ENCODE measurements at regions not wholly inside any gene's neighbourhood (a gene's known extent, or its start where the extent isn't known, plus 50 kb on each side); places are given as distances from the start of the nearest gene placed in this dataset.

DNA sequence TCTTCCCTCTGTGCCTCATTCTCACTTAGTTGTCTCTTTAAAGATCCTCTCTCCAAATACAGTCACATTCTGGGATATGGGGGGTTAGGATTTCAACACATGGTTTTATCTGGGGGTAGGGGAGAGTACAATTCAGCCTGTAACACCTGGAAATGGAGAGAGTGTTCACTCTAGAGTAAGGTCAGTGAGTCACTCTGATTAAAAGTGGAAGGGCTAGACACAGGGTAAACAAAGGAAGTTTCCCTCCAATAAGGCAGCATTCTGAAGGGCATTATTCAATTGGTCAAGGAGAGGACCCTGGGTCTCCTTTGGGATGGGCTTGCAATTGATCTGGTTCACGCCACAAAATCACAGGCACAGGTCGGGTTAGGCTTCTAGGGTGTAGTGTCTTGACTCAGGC is 232.8 kb upstream of the NPSR1 start:
- Histone ChIP-seq H3K79me2 (ENCODE audit: insufficient read depth, low read length) (no peaks in the 10 kb centered on the region), H3K4me1 (ENCODE audit: control insufficient read depth in 1 of 2, insufficient read depth in 2 of 2, low read length in 2 of 2) (no peaks in the 10 kb centered on the region), H4K20me1 (ENCODE audit: insufficient read depth, low read length) (no peaks in the 10 kb centered on the region), H3K9me3 (replicated peaks in 1 of 2; ENCODE audit: control insufficient read depth in 1 of 2, insufficient read depth in 1 of 2, low read length in 2 of 2) (no peaks in the 10 kb centered on the region), H3K27me3 (ENCODE audit: control insufficient read depth in 2 of 2, insufficient read depth in 2 of 2, low read length in 2 of 2) (no peaks in the 10 kb centered on the region), H3K4me3 (replicated peaks in 1 of 3; ENCODE audit: low read depth in 2 of 3, low read length in 3 of 3) (no peak overlapping the region), H3K9ac (ENCODE audit: insufficient read depth, low read length, poor library complexity, severe bottlenecking) (no peak overlapping the region), H3K4me2 (replicated peaks; ENCODE audit: extremely low read depth, low read length, poor library complexity, severe bottlenecking) (no peak overlapping the region), H2AFZ (ENCODE audit: insufficient read depth, low read depth, low read length, poor library complexity, severe bottlenecking) (no peak overlapping the region), H3K36me3 (replicated peaks in 1 of 2; ENCODE audit: control insufficient read depth in 1 of 2, insufficient read depth in 2 of 2, low read length in 2 of 2) (no peaks in the 10 kb centered on the region), H3K27ac (ENCODE audit: low read depth in 1 of 2, low read length in 2 of 2) (no peak overlapping the region)
- Mint-ChIP-seq H3K9me3 (peaks cover 0 to 4% (median 2%) of the 10 kb centered on the region in 7 donors), H3K4me3 (no peak overlapping the region), H3K27me3 (ENCODE audit: low read depth in 3 of 3) (no peaks in the 10 kb centered on the region), H3K36me3 (no peaks in the 10 kb centered on the region), H3K4me1 (no peaks in the 10 kb centered on the region), H3K27ac (no peak overlapping the region)
- intact Hi-C loops (cut with micrococcal nuclease): no loop called here
- DNase-seq: no peak
- TF ChIP-seq, protein P1, sequence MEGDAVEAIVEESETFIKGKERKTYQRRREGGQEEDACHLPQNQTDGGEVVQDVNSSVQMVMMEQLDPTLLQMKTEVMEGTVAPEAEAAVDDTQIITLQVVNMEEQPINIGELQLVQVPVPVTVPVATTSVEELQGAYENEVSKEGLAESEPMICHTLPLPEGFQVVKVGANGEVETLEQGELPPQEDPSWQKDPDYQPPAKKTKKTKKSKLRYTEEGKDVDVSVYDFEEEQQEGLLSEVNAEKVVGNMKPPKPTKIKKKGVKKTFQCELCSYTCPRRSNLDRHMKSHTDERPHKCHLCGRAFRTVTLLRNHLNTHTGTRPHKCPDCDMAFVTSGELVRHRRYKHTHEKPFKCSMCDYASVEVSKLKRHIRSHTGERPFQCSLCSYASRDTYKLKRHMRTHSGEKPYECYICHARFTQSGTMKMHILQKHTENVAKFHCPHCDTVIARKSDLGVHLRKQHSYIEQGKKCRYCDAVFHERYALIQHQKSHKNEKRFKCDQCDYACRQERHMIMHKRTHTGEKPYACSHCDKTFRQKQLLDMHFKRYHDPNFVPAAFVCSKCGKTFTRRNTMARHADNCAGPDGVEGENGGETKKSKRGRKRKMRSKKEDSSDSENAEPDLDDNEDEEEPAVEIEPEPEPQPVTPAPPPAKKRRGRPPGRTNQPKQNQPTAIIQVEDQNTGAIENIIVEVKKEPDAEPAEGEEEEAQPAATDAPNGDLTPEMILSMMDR (IDR thresholded peaks at IDR 0.05): no peak
- WGBS (ENCODE audit: insufficient coverage): no CpG with 5 or more reads among the region's 2 CpGs

DNA sequence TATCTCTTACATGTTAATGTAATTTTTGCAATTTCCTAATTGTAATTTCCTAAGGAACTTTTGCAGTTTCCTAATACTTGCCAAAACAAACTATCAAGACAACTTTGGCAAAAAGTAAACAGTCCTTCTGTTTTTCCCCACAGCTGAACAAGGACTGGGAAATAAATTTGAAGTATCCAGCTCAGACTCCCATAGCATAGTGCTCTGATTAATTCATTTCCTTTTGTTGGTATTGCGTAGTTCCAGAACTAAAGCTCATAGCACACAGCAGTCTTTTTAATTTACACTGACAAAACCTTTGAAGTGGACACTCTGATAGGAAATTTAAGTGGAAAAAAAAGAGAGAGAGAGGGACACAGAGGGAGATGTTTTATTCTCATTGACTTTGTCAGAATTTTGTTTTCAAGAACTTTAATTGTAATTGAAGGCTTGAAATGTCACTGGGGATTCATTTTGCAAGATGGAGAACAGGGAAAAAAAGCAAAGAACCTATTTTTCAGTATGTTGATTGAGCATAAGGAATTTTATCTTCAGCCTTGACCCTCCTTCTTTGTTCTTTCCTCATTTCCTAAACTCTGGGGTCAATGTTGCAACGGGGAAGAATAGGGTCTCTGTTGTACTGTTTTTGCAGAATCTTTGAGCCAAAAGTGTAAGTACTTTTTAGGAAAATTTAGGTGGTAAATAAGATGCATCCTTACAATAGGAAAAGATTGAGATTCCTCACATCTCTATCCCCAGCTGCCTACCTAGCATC is 232.2 kb upstream of the NPSR1 start:
- intact Hi-C loops (cut with micrococcal nuclease): no loop called here

More for the DNA sequence above, 232.2 kb upstream of the NPSR1 start:
- Histone ChIP-seq H3K4me1 (ENCODE audit: control insufficient read depth in 1 of 2, insufficient read depth in 2 of 2, low read length in 2 of 2) (no peaks in the 10 kb centered on the region), H3K4me2 (replicated peaks; ENCODE audit: extremely low read depth, low read length, poor library complexity, severe bottlenecking) (no peak overlapping the region), H3K27me3 (ENCODE audit: control insufficient read depth in 2 of 2, insufficient read depth in 2 of 2, low read length in 2 of 2) (no peaks in the 10 kb centered on the region), H4K20me1 (ENCODE audit: insufficient read depth, low read length) (no peaks in the 10 kb centered on the region), H3K79me2 (ENCODE audit: insufficient read depth, low read length) (no peaks in the 10 kb centered on the region), H3K27ac (ENCODE audit: low read depth in 1 of 2, low read length in 2 of 2) (no peak overlapping the region), H3K9me3 (replicated peaks in 1 of 2; ENCODE audit: control insufficient read depth in 1 of 2, insufficient read depth in 1 of 2, low read length in 2 of 2) (peaks cover 4 to 5% of the 10 kb centered on the region in 2 donors), H2AFZ (ENCODE audit: insufficient read depth, low read depth, low read length, poor library complexity, severe bottlenecking) (no peak overlapping the region), H3K9ac (ENCODE audit: insufficient read depth, low read length, poor library complexity, severe bottlenecking) (no peak overlapping the region), H3K36me3 (replicated peaks in 1 of 2; ENCODE audit: control insufficient read depth in 1 of 2, insufficient read depth in 2 of 2, low read length in 2 of 2) (no peaks in the 10 kb centered on the region), H3K4me3 (replicated peaks in 1 of 3; ENCODE audit: low read depth in 2 of 3, low read length in 3 of 3) (no peak overlapping the region)
- TF ChIP-seq, protein P1 (IDR thresholded peaks at IDR 0.05): no peak
- H3K4me1 Mint-ChIP-seq: no peaks in the 10 kb centered on the region
- no peak overlapping the region for H3K27ac Mint-ChIP-seq
- no peak overlapping the region for H3K4me3 Mint-ChIP-seq
- H3K36me3 Mint-ChIP-seq: no peaks in the 10 kb centered on the region
- WGBS (ENCODE audit: insufficient coverage): no CpG with 5 or more reads among the region's 2 CpGs
- H3K27me3 Mint-ChIP-seq (ENCODE audit: low read depth in 3 of 3): no peaks in the 10 kb centered on the region
- DNase-seq: no peak
- H3K9me3 Mint-ChIP-seq: peaks cover 1 to 5% (median 4%) of the 10 kb centered on the region in 7 donors
